HCT116 (cell line): ENCODE measurements at regions not wholly inside any gene's neighbourhood (a gene's known extent, or its start where the extent isn't known, plus 50 kb on each side); places are given as distances from the start of the nearest gene placed in this dataset.

ENCODE experiments used
- ATAC-seq: fragments of 200-7000 bp; cut with Tn5 transposase; 2 replicates; pipeline ENCODE4 v1.9.1; 2020; ENCODE audit warnings: mild to moderate bottlenecking, moderate library complexity
- BruUV-seq: library from RNA; stranded (reverse); fragments of 400-500 nt; replicated peaks from 2 replicates; lab custom pipeline; 2021; lab: Mats Ljungman, UMichigan
- CTCF ChIA-PET: fragments of 300-600 bp; sonication (Branson Sonifier 250); formaldehyde crosslinking; loops from one replicate; lab custom pipeline; 2021; ENCODE audit warnings: antibody characterized with exemption; lab: Charles Lee
- POLR2A ChIA-PET: fragments of 300-600, 350-600 bp; sonication (Branson Sonifier 250); formaldehyde crosslinking; loops from one replicate; lab custom pipeline; 2021; ENCODE audit warnings: antibody characterized with exemption; lab: Charles Lee
- RAD21 ChIA-PET, 2 experiments: fragments of 300-600 bp; sonication (Branson Sonifier 250); formaldehyde crosslinking; loops; one replicate each; lab custom pipeline; 2023; ENCODE audit warnings: low total read pairs in 2 of 2; ENCODE audit not compliant: uncharacterized antibody in 2 of 2, unreplicated experiment in 2 of 2, low non-redundant PET in 1 of 2; lab: Charles Lee
- DNase-seq: peaks from one replicate; pipeline ENCODE4 v3.0.0-alpha.2; 2010; ENCODE audit warnings: low read depth, low spot score
- H2AFZ ChIP-seq: fragments of 200-600 bp; shearing (Covaris generic), sonication (generic); 2 replicates; pipeline ENCODE4 v1.6.1; 2017; ENCODE audit warnings: low read depth, mixed run types, mixed read lengths, antibody characterized with exemption, low read length; ENCODE audit not compliant: poor library complexity, severe bottlenecking
- H3K27ac ChIP-seq: 2 replicates; pipeline ENCODE4 v1.5.1; 2012; ENCODE audit warnings: low read depth, low read length
- H3K27me3 ChIP-seq: fragments of 200-600 bp; sonication (generic); 2 replicates; pipeline ENCODE4 v1.6.1; 2016; ENCODE audit warnings: mixed run types, low read length, mixed read lengths; ENCODE audit not compliant: insufficient read depth
- H3K36me3 ChIP-seq, 2 experiments: fragments of 200-500 bp in 1 of 2; fragments of 200-600 bp in 1 of 2; sonication (Bioruptor generic) in 1 of 2; sonication (generic) in 1 of 2; 2 replicates each; pipeline versions ENCODE4 v1.5.1 to v1.6.1; 2014 to 2016; ENCODE audit warnings: low read length in 2 of 2, inconsistent platforms in 1 of 2, mixed read lengths in 1 of 2, mixed run types in 1 of 2; ENCODE audit not compliant: insufficient read depth in 2 of 2, control insufficient read depth in 1 of 2
- H3K4me1 ChIP-seq, 2 experiments: fragments of 200-600 bp in 1 of 2; sonication (generic) in 1 of 2; 2 replicates each; pipeline versions ENCODE4 v1.5.1 to v1.6.1; 2012 to 2017; ENCODE audit warnings: low read length in 2 of 2, inconsistent platforms in 1 of 2, mild to moderate bottlenecking in 1 of 2, mixed read lengths in 1 of 2, mixed run types in 1 of 2, moderate library complexity in 1 of 2; ENCODE audit not compliant: insufficient read depth in 2 of 2, control insufficient read depth in 1 of 2
- H3K4me2 ChIP-seq: fragments of 200-600 bp; sonication (generic); 2 replicates; pipeline ENCODE4 v1.6.1; 2017; ENCODE audit warnings: mixed run types, low read length, mixed read lengths
- H3K4me3 ChIP-seq, 2 experiments: fragments of 200-600 bp in 1 of 2; sonication (generic) in 1 of 2; replicated peaks in 1 of 2; 2 replicates each; pipeline ENCODE4 v1.5.1; 2011 to 2016; ENCODE audit warnings: low read length in 2 of 2, control low read depth in 1 of 2, low read depth in 1 of 2, mild to moderate bottlenecking in 1 of 2, mixed read lengths in 1 of 2, mixed run types in 1 of 2
- H3K79me2 ChIP-seq: fragments of 200-600 bp; sonication (generic); 2 replicates; pipeline ENCODE4 v1.6.1; 2017; ENCODE audit warnings: mild to moderate bottlenecking, mixed run types, low read length, moderate library complexity, mixed read lengths; ENCODE audit not compliant: insufficient read depth
- H3K9ac ChIP-seq: fragments of 200-600 bp; sonication (generic); 2 replicates; pipeline ENCODE4 v1.6.1; 2016; ENCODE audit warnings: low read length, mixed read lengths
- H3K9me2 ChIP-seq: fragments of 200-600 bp; sonication (generic), shearing (Covaris generic); 2 replicates; pipeline ENCODE4 v1.6.1; 2017; ENCODE audit warnings: mixed run types, mild to moderate bottlenecking, moderate library complexity; ENCODE audit not compliant: insufficient read depth
- H3K9me3 ChIP-seq, 2 experiments: fragments of 200-500 bp in 1 of 2; fragments of 200-600 bp in 1 of 2; sonication (Bioruptor generic) in 1 of 2; sonication (generic) in 1 of 2; 2 replicates each; pipeline ENCODE4 v1.6.1; 2014 to 2017; ENCODE audit warnings: low read length in 2 of 2, mixed read lengths in 2 of 2, inconsistent platforms in 1 of 2, low read depth in 1 of 2, mild to moderate bottlenecking in 1 of 2, mixed run types in 1 of 2, moderate library complexity in 1 of 2; ENCODE audit not compliant: control insufficient read depth in 1 of 2, insufficient read depth in 1 of 2
- H4K20me1 ChIP-seq: fragments of 200-600 bp; sonication (generic), shearing (Covaris generic); 2 replicates; pipeline ENCODE4 v1.6.1; 2017; ENCODE audit warnings: mixed run types, mild to moderate bottlenecking, moderate library complexity; ENCODE audit not compliant: insufficient read depth
- CEBPB ChIP-seq: IDR thresholded peaks from 2 replicates; pipeline ENCODE4 v1.6.1; 2012; ENCODE audit warnings: low read depth
- CTCF ChIP-seq, 3 experiments: fragments of 200-600 bp in 1 of 3; sonication (generic) in 1 of 3; IDR thresholded peaks in 2 of 3; conservative IDR thresholded peaks in 1 of 3; 2 replicates each; pipeline ENCODE4 v1.5.1; 2012 to 2017; ENCODE audit warnings: low read depth in 2 of 3, low read length in 2 of 3, antibody characterized with exemption in 1 of 3, borderline replicate concordance in 1 of 3, control low read depth in 1 of 3, mild to moderate bottlenecking in 1 of 3, mixed read lengths in 1 of 3, mixed run types in 1 of 3, moderate library complexity in 1 of 3; ENCODE audit not compliant: insufficient read depth in 1 of 3
- EZH2phosphoT487 ChIP-seq: fragments of 200-600 bp; IDR thresholded peaks from 2 replicates; pipeline ENCODE4 v1.6.1; 2018; ENCODE audit warnings: antibody characterized with exemption, borderline replicate concordance
- MAX ChIP-seq: IDR thresholded peaks from 2 replicates; pipeline ENCODE4 v1.6.1; 2012
- POLR2A ChIP-seq: IDR thresholded peaks from 2 replicates; pipeline ENCODE4 v1.7.0; 2011; ENCODE audit warnings: borderline replicate concordance; ENCODE audit not compliant: insufficient read depth, insufficient read length; ENCODE audit errors: extremely low read depth
- REST ChIP-seq: IDR thresholded peaks from 2 replicates; pipeline ENCODE4 v1.6.1; 2012; ENCODE audit warnings: low read depth
- ZFX ChIP-seq: fragments of 450-650 bp; IDR thresholded peaks from 2 replicates; pipeline ENCODE4 v1.6.1; 2017
- ZNF274 ChIP-seq: fragments of 200-500 bp; sonication (Bioruptor generic); IDR thresholded peaks from 2 replicates; pipeline ENCODE4 v1.6.1; 2014; ENCODE audit warnings: mild to moderate bottlenecking, low read depth, low read length, inconsistent platforms
- intact Hi-C: fragments of 100-400 bp; cut with micrococcal nuclease; formaldehyde crosslinking; loops from 2 replicates; pipeline ENCODE4 v1.10.0; 2022

- Histone ChIP-seq H3K9me2 (no peaks in the 10 kb centered on the region), H3K9ac (no peak overlapping the region), H3K4me1 (no peaks in the 10 kb centered on the region), H3K79me2 (no peaks in the 10 kb centered on the region), H4K20me1 (no peaks in the 10 kb centered on the region), H3K4me3 (no peak overlapping the region), H2AFZ (no peak overlapping the region), H3K27me3 (no peaks in the 10 kb centered on the region), H3K36me3 (no peaks in the 10 kb centered on the region), H3K9me3 (no peaks in the 10 kb centered on the region), H3K4me2 (no peak overlapping the region), H3K27ac (no peak overlapping the region)
- CTCF ChIA-PET = no interaction called here
- DNase-seq (no peak), ATAC-seq (no peak)
- intact Hi-C loops = no loop called here
- RAD21 ChIA-PET = no interaction called here
- TF ChIP-seq POLR2A (no peak), ZNF274 (no peak), ZFX (no peak), REST (no peak)
- BruUV-seq = no TSS peak
- POLR2A ChIA-PET = no interaction called here
These were observed 160.8 kb upstream of the PITRM1 start for GRCh38 chr10:3333426-3333825.

- RAD21 ChIA-PET = no interaction called here
- ATAC-seq (no peak), DNase-seq (no peak)
- POLR2A ChIA-PET = no interaction called here
- H4K20me1 ChIP-seq = no peaks in the 10 kb centered on the region
- no peaks in the 10 kb centered on the region for H3K9me2 ChIP-seq
- BruUV-seq = no TSS peak
- H3K27ac ChIP-seq = no peak overlapping the region
- CTCF ChIA-PET = no interaction called here
- no peaks in the 10 kb centered on the region for H3K4me1 ChIP-seq
- no peak overlapping the region for H3K9ac ChIP-seq
- H2AFZ ChIP-seq = no peak overlapping the region
- H3K27me3 ChIP-seq = no peaks in the 10 kb centered on the region
- H3K9me3 ChIP-seq = no peaks in the 10 kb centered on the region
- no peak overlapping the region for H3K4me3 ChIP-seq
- no peaks in the 10 kb centered on the region for H3K79me2 ChIP-seq
- intact Hi-C loops = no loop called here
- no peak overlapping the region for H3K4me2 ChIP-seq
- H3K36me3 ChIP-seq = no peaks in the 10 kb centered on the region
- TF ChIP-seq CEBPB = no peak
- no peak for TF ChIP-seq CTCF (IDR thresholded peaks at IDR 0.05 in 2 of 3, conservative IDR thresholded peaks at IDR 0.05 in 1 of 3; ENCODE audit: borderline replicate concordance in 1 of 3, insufficient read depth in 1 of 3, low read depth in 2 of 3, low read length in 2 of 3)
- TF ChIP-seq MAX = no peak
- TF ChIP-seq EZH2phosphoT487 = no peak
- no peak for TF ChIP-seq ZFX
These were observed 159.2 kb upstream of the PITRM1 start for GRCh38 chr10:3331690-3332230.
